ENCODE measurements at regions not wholly inside any gene's neighbourhood (a gene's known extent, or its start where the extent isn't known, plus 50 kb on each side); places are given as distances from the start of the nearest gene placed in this dataset.

GRCh38 chr6:40950986-40951698 is 87.9 kb downstream of the UNC5CL start:
- H3K27ac ChIP-seq = no peak overlapping the region
- H3K4me3 ChIP-seq (ENCODE audit: low read depth, low read length) = no peak overlapping the region
- H3K36me3 ChIP-seq (replicated peaks) = no peaks in the 10 kb centered on the region
- DNase-seq = peak; percentile 4
- in situ Hi-C loops (cut with HindIII; ENCODE audit: low pct_ligation_motif_present, low sequenced_read_pairs) = no loop called here
- TF ChIP-seq CTCF (IDR thresholded peaks at IDR 0.05; ENCODE audit: low read depth, low read length, missing control alignments) = no peak
- H3K27me3 ChIP-seq (replicated peaks) = no peaks in the 10 kb centered on the region

- Histone ChIP-seq H3K36me3 (replicated peaks) (no peaks in the 10 kb centered on the region), H3K27me3 (replicated peaks) (no peaks in the 10 kb centered on the region), H3K27ac (no peak overlapping the region), H3K4me3 (ENCODE audit: low read depth, low read length) (no peak overlapping the region)
- in situ Hi-C loops (cut with HindIII; ENCODE audit: low pct_ligation_motif_present, low sequenced_read_pairs) = no loop called here
- TF ChIP-seq CTCF (IDR thresholded peaks at IDR 0.05; ENCODE audit: low read depth, low read length, missing control alignments) = no peak
- no peak for DNase-seq
Observed at GRCh38 chr6:40948570-40948969, 90.5 kb downstream of the UNC5CL start.

GRCh38 chr6:40947876-40948526 is 91.0 kb downstream of the UNC5CL start:
- in situ Hi-C loops (cut with HindIII; ENCODE audit: low pct_ligation_motif_present, low sequenced_read_pairs) = no loop called here
- H3K27me3 ChIP-seq (replicated peaks) = no peaks in the 10 kb centered on the region
- no peaks in the 10 kb centered on the region for H3K36me3 ChIP-seq (replicated peaks)
- peak; percentile 9 for DNase-seq
- no peak overlapping the region for H3K4me3 ChIP-seq (ENCODE audit: low read depth, low read length)
- H3K27ac ChIP-seq = no peak overlapping the region
- TF ChIP-seq CTCF (IDR thresholded peaks at IDR 0.05; ENCODE audit: low read depth, low read length, missing control alignments) = no peak

GRCh38 chr6:40946738-40947301 is 92.2 kb downstream of the UNC5CL start:
- in situ Hi-C loops (cut with HindIII; ENCODE audit: low pct_ligation_motif_present, low sequenced_read_pairs) = no loop called here
- Histone ChIP-seq H3K4me3 (ENCODE audit: low read depth, low read length) (no peak overlapping the region), H3K36me3 (replicated peaks) (no peaks in the 10 kb centered on the region), H3K27ac (no peak overlapping the region), H3K27me3 (replicated peaks) (no peaks in the 10 kb centered on the region)
- DNase-seq = no peak
- no peak for TF ChIP-seq CTCF (IDR thresholded peaks at IDR 0.05; ENCODE audit: low read depth, low read length, missing control alignments)

GRCh38 chr6:40937491-40937890 is 101.5 kb downstream of the UNC5CL start:
- H3K27me3 ChIP-seq (replicated peaks) = no peaks in the 10 kb centered on the region
- TF ChIP-seq CTCF (IDR thresholded peaks at IDR 0.05; ENCODE audit: low read depth, low read length, missing control alignments) = no peak
- DNase-seq = no peak
- H3K4me3 ChIP-seq (ENCODE audit: low read depth, low read length) = no peak overlapping the region
- H3K27ac ChIP-seq = no peak overlapping the region
- in situ Hi-C loops (cut with HindIII; ENCODE audit: low pct_ligation_motif_present, low sequenced_read_pairs) = no loop called here
- H3K36me3 ChIP-seq (replicated peaks) = no peaks in the 10 kb centered on the region

All from brain microvascular endothelial cell (primary cell).